ENCODE measurements at regions not wholly inside any gene's neighbourhood (a gene's known extent, or its start where the extent isn't known, plus 50 kb on each side); places are given as distances from the start of the nearest gene placed in this dataset.

DNA sequence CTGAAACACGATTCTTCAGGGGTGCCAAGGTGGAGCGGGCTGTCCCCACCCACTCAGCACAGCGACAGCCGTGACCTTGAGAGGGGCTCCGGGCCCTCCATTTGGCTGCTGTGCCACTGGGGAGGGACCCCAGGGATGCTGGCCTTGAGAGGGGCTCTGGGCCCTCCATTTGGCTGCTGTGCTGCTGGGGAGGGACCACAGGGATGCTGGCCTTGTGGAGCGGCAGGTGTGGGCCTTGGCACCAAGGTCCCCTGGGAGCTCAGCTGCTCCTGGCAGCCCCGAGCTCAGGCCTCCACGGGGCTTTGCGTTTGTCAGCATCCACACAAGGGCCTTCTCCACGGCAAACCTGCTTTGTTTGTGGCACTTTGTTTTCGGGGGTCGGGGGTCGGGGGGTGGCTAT is 137.6 kb upstream of the LPCAT1 start (continued):
- TF ChIP-seq, protein P1, sequence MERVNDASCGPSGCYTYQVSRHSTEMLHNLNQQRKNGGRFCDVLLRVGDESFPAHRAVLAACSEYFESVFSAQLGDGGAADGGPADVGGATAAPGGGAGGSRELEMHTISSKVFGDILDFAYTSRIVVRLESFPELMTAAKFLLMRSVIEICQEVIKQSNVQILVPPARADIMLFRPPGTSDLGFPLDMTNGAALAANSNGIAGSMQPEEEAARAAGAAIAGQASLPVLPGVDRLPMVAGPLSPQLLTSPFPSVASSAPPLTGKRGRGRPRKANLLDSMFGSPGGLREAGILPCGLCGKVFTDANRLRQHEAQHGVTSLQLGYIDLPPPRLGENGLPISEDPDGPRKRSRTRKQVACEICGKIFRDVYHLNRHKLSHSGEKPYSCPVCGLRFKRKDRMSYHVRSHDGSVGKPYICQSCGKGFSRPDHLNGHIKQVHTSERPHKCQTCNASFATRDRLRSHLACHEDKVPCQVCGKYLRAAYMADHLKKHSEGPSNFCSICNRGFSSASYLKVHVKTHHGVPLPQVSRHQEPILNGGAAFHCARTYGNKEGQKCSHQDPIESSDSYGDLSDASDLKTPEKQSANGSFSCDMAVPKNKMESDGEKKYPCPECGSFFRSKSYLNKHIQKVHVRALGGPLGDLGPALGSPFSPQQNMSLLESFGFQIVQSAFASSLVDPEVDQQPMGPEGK (CRISPR knock-in tag; IDR thresholded peaks at IDR 0.05; ENCODE audit: borderline replicate concordance), result no peak
- TF ChIP-seq ESRRG (CRISPR knock-in tag; IDR thresholded peaks at IDR 0.05) (no peak), ZNF565 (CRISPR knock-in tag; conservative IDR thresholded peaks at IDR 0.05; ENCODE audit: low read depth) (no peak), ISL1 (CRISPR knock-in tag; IDR thresholded peaks at IDR 0.05) (no peak), PPARA (CRISPR knock-in tag; IDR thresholded peaks at IDR 0.05; ENCODE audit: borderline replicate concordance) (no peak), TOX (CRISPR knock-in tag; IDR thresholded peaks at IDR 0.05; ENCODE audit: borderline replicate concordance) (no peak), RARB (CRISPR knock-in tag; IDR thresholded peaks at IDR 0.05) (no peak), ARNTL (CRISPR knock-in tag; IDR thresholded peaks at IDR 0.05; ENCODE audit: borderline replicate concordance, low read depth) (no peak), ZC3H10 (CRISPR knock-in tag; IDR thresholded peaks at IDR 0.05) (no peak), BACH2 (CRISPR knock-in tag; IDR thresholded peaks at IDR 0.05; ENCODE audit: borderline replicate concordance) (no peak)
- TF ChIP-seq, protein P2, sequence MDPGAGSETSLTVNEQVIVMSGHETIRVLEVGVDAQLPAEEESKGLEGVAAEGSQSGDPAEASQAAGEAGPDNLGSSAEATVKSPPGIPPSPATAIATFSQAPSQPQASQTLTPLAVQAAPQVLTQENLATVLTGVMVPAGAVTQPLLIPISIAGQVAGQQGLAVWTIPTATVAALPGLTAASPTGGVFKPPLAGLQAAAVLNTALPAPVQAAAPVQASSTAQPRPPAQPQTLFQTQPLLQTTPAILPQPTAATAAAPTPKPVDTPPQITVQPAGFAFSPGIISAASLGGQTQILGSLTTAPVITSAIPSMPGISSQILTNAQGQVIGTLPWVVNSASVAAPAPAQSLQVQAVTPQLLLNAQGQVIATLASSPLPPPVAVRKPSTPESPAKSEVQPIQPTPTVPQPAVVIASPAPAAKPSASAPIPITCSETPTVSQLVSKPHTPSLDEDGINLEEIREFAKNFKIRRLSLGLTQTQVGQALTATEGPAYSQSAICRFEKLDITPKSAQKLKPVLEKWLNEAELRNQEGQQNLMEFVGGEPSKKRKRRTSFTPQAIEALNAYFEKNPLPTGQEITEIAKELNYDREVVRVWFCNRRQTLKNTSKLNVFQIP (CRISPR knock-in tag; IDR thresholded peaks at IDR 0.05; ENCODE audit: borderline replicate concordance, low read depth), result no peak

DNA sequence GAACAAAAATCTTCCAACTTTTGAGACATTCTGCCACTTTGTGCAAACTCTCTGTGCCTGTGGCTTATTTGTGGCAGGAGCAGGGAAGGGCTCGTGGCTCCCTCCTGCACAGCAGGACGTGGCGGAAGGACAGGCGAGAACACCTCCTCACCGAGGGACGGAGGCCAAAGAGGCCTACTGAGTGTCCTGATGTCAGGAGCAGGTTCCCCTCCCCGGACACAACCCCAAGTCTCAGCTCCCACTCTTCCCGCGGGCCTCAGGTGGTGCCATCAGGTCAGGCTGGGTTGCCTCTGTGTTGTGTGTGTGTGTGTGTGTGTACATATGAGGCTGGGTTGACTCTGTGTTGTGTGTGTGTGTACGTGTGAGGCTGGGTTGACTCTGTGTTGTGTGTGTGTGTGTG is 136.8 kb upstream of the LPCAT1 start:
- no peak for ATAC-seq
- TF ChIP-seq ZFP3 (CRISPR knock-in tag; IDR thresholded peaks at IDR 0.05) (no peak), ZNF8 (CRISPR knock-in tag; IDR thresholded peaks at IDR 0.05) (no peak), ZC3H10 (CRISPR knock-in tag; IDR thresholded peaks at IDR 0.05) (no peak), GLIS3 (CRISPR knock-in tag; IDR thresholded peaks at IDR 0.05) (no peak), OSR1 (CRISPR knock-in tag; IDR thresholded peaks at IDR 0.05) (no peak), ESRRG (CRISPR knock-in tag; IDR thresholded peaks at IDR 0.05) (no peak), ISL1 (CRISPR knock-in tag; IDR thresholded peaks at IDR 0.05) (no peak), BACH2 (CRISPR knock-in tag; IDR thresholded peaks at IDR 0.05; ENCODE audit: borderline replicate concordance) (no peak), ARNTL (CRISPR knock-in tag; IDR thresholded peaks at IDR 0.05; ENCODE audit: borderline replicate concordance, low read depth) (no peak), PPARA (CRISPR knock-in tag; IDR thresholded peaks at IDR 0.05; ENCODE audit: borderline replicate concordance) (no peak), ZNF565 (CRISPR knock-in tag; conservative IDR thresholded peaks at IDR 0.05; ENCODE audit: low read depth) (no peak), TCF4 (CRISPR knock-in tag; IDR thresholded peaks at IDR 0.05; ENCODE audit: borderline replicate concordance) (no peak), TOX (CRISPR knock-in tag; IDR thresholded peaks at IDR 0.05; ENCODE audit: borderline replicate concordance) (no peak)
- TF ChIP-seq, protein P1 (CRISPR knock-in tag; IDR thresholded peaks at IDR 0.05; ENCODE audit: borderline replicate concordance), result no peak
- TF ChIP-seq, protein P3, sequence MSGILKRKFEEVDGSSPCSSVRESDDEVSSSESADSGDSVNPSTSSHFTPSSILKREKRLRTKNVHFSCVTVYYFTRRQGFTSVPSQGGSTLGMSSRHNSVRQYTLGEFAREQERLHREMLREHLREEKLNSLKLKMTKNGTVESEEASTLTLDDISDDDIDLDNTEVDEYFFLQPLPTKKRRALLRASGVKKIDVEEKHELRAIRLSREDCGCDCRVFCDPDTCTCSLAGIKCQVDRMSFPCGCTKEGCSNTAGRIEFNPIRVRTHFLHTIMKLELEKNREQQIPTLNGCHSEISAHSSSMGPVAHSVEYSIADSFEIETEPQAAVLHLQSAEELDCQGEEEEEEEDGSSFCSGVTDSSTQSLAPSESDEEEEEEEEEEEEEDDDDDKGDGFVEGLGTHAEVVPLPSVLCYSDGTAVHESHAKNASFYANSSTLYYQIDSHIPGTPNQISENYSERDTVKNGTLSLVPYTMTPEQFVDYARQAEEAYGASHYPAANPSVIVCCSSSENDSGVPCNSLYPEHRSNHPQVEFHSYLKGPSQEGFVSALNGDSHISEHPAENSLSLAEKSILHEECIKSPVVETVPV (CRISPR knock-in tag; IDR thresholded peaks at IDR 0.05), result no peak
- TF ChIP-seq, protein P2 (CRISPR knock-in tag; IDR thresholded peaks at IDR 0.05; ENCODE audit: borderline replicate concordance, low read depth), result no peak

GRCh38 chr5:1660001-1660400 is 136.2 kb upstream of the LPCAT1 start:
- ATAC-seq, result no peak
- no peak for TF ChIP-seq ISL1 (CRISPR knock-in tag; IDR thresholded peaks at IDR 0.05)
- TF ChIP-seq, protein P4, sequence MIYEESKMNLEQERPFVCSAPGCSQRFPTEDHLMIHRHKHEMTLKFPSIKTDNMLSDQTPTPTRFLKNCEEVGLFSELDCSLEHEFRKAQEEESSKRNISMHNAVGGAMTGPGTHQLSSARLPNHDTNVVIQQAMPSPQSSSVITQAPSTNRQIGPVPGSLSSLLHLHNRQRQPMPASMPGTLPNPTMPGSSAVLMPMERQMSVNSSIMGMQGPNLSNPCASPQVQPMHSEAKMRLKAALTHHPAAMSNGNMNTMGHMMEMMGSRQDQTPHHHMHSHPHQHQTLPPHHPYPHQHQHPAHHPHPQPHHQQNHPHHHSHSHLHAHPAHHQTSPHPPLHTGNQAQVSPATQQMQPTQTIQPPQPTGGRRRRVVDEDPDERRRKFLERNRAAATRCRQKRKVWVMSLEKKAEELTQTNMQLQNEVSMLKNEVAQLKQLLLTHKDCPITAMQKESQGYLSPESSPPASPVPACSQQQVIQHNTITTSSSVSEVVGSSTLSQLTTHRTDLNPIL (CRISPR knock-in tag; IDR thresholded peaks at IDR 0.05; ENCODE audit: low read depth), result no peak
- no peak for TF ChIP-seq TCF4 (CRISPR knock-in tag; IDR thresholded peaks at IDR 0.05; ENCODE audit: borderline replicate concordance)
- no peak for TF ChIP-seq ZFP3 (CRISPR knock-in tag; IDR thresholded peaks at IDR 0.05)
- no peak for TF ChIP-seq ZC3H10 (CRISPR knock-in tag; IDR thresholded peaks at IDR 0.05)
- TF ChIP-seq, protein P2 (CRISPR knock-in tag; IDR thresholded peaks at IDR 0.05; ENCODE audit: borderline replicate concordance, low read depth), result no peak
- no peak for TF ChIP-seq ZNF70 (CRISPR knock-in tag; IDR thresholded peaks at IDR 0.05)
- no peak for TF ChIP-seq SNAI2 (CRISPR knock-in tag; IDR thresholded peaks at IDR 0.05)
- no peak for TF ChIP-seq OSR1 (CRISPR knock-in tag; IDR thresholded peaks at IDR 0.05)
- TF ChIP-seq ZNF8 (CRISPR knock-in tag; IDR thresholded peaks at IDR 0.05), result no peak
- TF ChIP-seq, protein P3 (CRISPR knock-in tag; IDR thresholded peaks at IDR 0.05), result no peak
